GM10266 (cell line): ENCODE measurements at regions not wholly inside any gene's neighbourhood (a gene's known extent, or its start where the extent isn't known, plus 50 kb on each side); places are given as distances from the start of the nearest gene placed in this dataset.

Experiments used
- DNase-seq: peaks from one replicate; pipeline ENCODE4 v3.0.0; 2012; ENCODE audit errors: extremely low spot score
- CTCF ChIP-seq: IDR thresholded peaks from 2 replicates; pipeline ENCODE4 v1.5.1; 2012; ENCODE audit warnings: mild to moderate bottlenecking, low read depth; ENCODE audit not compliant: control insufficient read depth, insufficient read depth; ENCODE audit errors: missing control alignments

DNA sequence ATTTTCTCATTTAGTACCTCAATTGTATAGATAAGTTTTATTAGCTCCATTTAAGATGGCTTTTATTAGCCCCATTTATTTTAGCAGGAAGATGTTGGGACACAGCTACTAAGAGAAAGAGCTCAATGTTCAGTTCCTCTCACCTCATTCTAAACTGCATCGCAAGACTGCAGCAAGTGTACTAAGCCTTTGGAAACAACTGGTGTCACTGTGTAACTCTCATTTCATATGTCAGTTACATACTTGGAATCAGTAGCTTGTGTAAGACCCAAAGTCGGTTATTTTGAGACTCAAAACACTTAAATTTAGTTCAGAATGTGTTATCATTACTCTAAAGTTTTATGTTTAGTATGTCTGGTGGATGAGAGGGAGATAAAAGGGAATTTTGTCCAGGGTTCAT lies 482.9 kb downstream of the BMP2 start:
- no peak for TF ChIP-seq CTCF
- DNase-seq, result no peak

GRCh38 chr20:7257099-7257498 lies 489.6 kb downstream of the BMP2 start:
- DNase-seq, result no peak
- no peak for TF ChIP-seq CTCF

- no peak for DNase-seq
- no peak for TF ChIP-seq CTCF
Observed at GRCh38 chr20:7257692-7258466, 490.4 kb downstream of the BMP2 start.

DNA sequence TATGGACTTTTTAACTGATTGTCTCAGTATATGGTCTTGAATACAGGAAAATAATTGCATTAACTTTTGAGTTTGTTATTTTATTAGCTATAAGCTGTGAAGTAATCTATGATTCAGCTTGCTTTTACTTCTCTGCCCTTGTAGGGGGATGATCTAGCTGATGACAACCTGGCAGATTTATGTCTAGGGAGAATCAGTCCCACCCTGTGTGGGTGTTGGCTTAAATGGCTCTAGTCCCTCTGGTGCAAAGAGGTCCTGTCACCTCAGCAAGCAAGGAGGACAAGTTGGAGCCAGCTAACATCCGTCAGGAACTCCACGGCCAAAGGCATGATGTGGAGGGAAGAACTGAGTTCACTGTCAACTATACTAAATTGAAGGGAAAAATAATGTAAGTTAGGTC lies 495.3 kb downstream of the BMP2 start:
- no peak for DNase-seq
- no peak for TF ChIP-seq CTCF

DNA sequence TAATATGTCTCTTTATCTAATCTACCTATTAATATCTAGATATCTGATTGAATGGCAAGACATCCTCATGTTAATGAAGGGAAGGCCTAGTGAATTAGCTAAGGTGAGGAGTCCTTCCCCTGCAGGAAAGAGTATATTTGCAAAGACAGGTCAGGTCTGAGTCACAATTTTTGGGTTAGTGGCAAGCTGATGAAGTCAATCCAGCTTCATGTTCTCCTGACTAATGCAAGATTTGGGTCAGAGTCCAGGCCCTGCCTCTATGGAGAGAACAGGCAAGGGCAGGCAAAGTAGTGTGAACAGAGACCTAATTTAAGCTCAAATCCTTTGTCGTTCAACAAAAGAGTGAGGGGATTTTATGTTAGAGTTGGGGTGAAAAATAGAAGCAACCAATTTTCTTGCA lies 496.7 kb downstream of the BMP2 start:
- TF ChIP-seq CTCF, result no peak
- DNase-seq, result no peak

DNA sequence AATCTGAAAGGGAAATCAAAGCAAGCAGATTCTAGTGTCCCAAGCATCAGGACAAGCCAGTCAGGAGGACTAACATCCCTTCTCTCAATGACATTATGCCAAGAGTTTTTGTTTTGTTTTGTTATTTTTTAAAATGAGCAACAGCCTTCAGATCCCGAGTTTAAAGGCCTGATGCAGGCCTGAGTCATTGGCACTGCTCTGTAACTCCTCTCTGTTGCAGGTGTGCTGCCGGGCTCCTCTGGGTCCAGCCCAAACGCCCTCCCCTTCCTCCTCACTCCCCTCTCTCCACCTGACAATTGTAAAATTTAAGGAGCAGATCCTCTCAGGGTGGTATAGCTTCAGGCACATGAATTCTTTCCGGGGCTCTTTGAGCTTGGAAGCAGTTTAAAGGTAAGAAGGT lies 502.0 kb downstream of the BMP2 start:
- no peak for TF ChIP-seq CTCF
- no peak for DNase-seq

DNA sequence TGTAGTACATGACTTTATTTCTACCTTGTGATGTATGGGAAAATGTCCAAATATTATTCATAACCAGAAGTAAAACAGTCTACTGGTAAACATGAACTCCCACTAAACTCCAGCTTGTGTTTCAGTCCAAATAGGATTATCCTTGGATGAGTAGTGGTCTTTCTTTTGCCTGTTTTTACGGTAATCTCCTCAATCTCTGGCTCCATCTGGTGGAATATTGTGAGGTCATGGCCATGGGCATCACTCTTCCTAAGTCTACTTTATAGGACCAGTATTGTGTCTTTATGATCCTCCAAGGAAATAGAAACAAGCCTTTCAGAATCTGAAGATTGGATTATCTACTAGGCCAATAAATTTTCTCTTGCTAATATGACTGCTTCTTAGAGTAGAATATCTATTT lies 505.0 kb downstream of the BMP2 start:
- no peak for DNase-seq
- no peak for TF ChIP-seq CTCF
